ENCODE measurements at regions not wholly inside any gene's neighbourhood (a gene's known extent, or its start where the extent isn't known, plus 50 kb on each side); places are given as distances from the start of the nearest gene placed in this dataset.

- intact Hi-C loops (cut with DNase I): no loop called here
- Histone ChIP-seq H3K4me1 (no peaks in the 10 kb centered on the region), H3K4me3 (no peak overlapping the region), H3K27me3 (ENCODE audit: low read depth) (no peaks in the 10 kb centered on the region), H3K27ac (no peak overlapping the region), H3K9me3 (no peaks in the 10 kb centered on the region), H3K36me3 (no peaks in the 10 kb centered on the region)
- DNase-seq (no peak), ATAC-seq (no peak)
- no peak for TF ChIP-seq CTCF (IDR thresholded peaks at IDR 0.05)
These were observed 176.7 kb upstream of the PPP2R2B start for GRCh38 chr5:147055089-147055826.

- DNase-seq: no peak
- ATAC-seq: no peak
These were observed 177.5 kb upstream of the PPP2R2B start for GRCh38 chr5:147055850-147056566.

GRCh38 chr5:147057051-147057450 is 177.8 kb upstream of the STK32A start:
- intact Hi-C loops (cut with DNase I): no loop called here
- no peak overlapping the region for H3K27ac ChIP-seq
- no peaks in the 10 kb centered on the region for H3K36me3 ChIP-seq
- ATAC-seq: no peak
- TF ChIP-seq CTCF (IDR thresholded peaks at IDR 0.05): no peak
- no peaks in the 10 kb centered on the region for H3K4me1 ChIP-seq
- H3K27me3 ChIP-seq (ENCODE audit: low read depth): no peaks in the 10 kb centered on the region
- DNase-seq: no peak
- no peaks in the 10 kb centered on the region for H3K9me3 ChIP-seq
- H3K4me3 ChIP-seq: no peak overlapping the region

More at GRCh38 chr5:147055850-147056566, 177.5 kb upstream of the PPP2R2B start:
- H3K4me3 ChIP-seq: no peak overlapping the region
- H3K36me3 ChIP-seq: no peaks in the 10 kb centered on the region
- no peak overlapping the region for H3K27ac ChIP-seq
- no peak for TF ChIP-seq CTCF (IDR thresholded peaks at IDR 0.05)
- intact Hi-C loops (cut with DNase I): no loop called here
- H3K4me1 ChIP-seq: no peaks in the 10 kb centered on the region
- no peaks in the 10 kb centered on the region for H3K9me3 ChIP-seq
- no peaks in the 10 kb centered on the region for H3K27me3 ChIP-seq (ENCODE audit: low read depth)

GRCh38 chr5:147061431-147061830 is 173.4 kb upstream of the STK32A start:
- H3K4me3 ChIP-seq: no peak overlapping the region
- H3K27ac ChIP-seq: no peak overlapping the region
- ATAC-seq (no peak), DNase-seq (no peak)
- H3K4me1 ChIP-seq: no peaks in the 10 kb centered on the region
- no peak for TF ChIP-seq CTCF (IDR thresholded peaks at IDR 0.05)
- H3K9me3 ChIP-seq: no peaks in the 10 kb centered on the region
- H3K36me3 ChIP-seq: no peaks in the 10 kb centered on the region
- intact Hi-C loops (cut with DNase I): no loop called here
- no peaks in the 10 kb centered on the region for H3K27me3 ChIP-seq (ENCODE audit: low read depth)

- H3K4me1 ChIP-seq: no peaks in the 10 kb centered on the region
- intact Hi-C loops (cut with DNase I): no loop called here
- H3K36me3 ChIP-seq: no peaks in the 10 kb centered on the region
- no peak for ATAC-seq
- TF ChIP-seq CTCF (IDR thresholded peaks at IDR 0.05): no peak
- H3K27me3 ChIP-seq (ENCODE audit: low read depth): no peaks in the 10 kb centered on the region
- H3K4me3 ChIP-seq: no peak overlapping the region
- no peak for DNase-seq
- no peak overlapping the region for H3K27ac ChIP-seq
- H3K9me3 ChIP-seq: no peaks in the 10 kb centered on the region
These were observed 172.4 kb upstream of the STK32A start for GRCh38 chr5:147062427-147062826.

Data from lower lobe of right lung (tissue), 2 donors.